ENCODE measurements at regions not wholly inside any gene's neighbourhood (a gene's known extent, or its start where the extent isn't known, plus 50 kb on each side); places are given as distances from the start of the nearest gene placed in this dataset.

DNA sequence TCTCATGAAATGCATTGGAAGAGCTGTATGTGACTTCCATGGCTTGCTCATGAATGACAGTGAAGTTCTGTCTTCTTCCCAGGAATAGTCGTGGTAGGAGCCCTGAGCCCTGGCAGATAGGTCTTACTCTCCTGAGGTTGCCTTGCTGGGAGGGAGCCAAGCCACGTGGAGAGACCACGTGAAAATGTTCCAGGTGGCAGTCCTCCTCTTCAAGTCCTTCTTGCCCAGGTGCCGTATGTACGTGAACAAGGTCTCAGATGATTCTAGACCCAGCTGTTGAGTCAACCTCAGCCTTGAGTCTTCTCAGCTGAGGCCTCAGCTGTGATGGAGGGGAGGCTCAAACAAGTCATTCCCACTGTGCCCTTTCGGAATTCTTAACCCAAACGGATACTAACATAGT, 192.4 kb upstream of the PRDM1 start:
- in situ Hi-C loops (cut with HindIII; ENCODE audit: low pct_ligation_motif_present, low pct_unique_long_range_greater_than_20kb, low sequenced_read_pairs), result no loop called here
- DNase-seq, result no peak

DNA sequence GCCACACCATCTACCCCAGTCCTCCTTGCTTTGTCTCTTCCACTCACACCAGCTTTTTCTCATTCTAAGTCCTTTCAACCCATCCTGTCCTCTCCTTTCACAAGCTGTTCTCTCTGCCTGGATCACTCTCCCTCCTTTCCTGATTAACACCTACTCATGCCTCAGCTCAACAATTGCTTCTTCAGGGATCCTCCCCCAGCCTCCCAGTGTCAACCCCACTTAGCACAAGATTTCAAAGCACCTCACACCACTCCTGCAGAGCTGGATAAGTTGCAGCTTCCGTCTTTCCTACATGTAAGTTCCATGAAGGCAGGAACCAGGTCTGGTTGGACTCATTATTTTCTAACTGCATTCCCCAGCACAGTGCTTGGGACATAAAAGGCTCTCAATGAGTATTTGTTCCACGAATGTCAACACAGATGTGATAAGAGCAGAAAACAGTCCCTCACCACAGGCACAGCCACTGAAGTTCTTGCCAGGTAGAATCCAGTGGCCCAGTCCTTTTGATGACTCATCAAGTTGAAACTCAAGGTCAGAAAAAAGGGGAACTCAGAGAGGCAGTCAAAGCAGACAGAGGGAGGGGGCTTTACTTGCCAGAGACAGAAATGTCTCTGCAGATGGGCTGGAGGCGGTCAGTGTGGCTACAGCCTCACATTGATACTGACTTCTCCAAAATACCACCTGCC, 193.4 kb upstream of the PRDM1 start:
- DNase-seq, result no peak
- in situ Hi-C loops (cut with HindIII; ENCODE audit: low pct_ligation_motif_present, low pct_unique_long_range_greater_than_20kb, low sequenced_read_pairs), result no loop called here

DNA sequence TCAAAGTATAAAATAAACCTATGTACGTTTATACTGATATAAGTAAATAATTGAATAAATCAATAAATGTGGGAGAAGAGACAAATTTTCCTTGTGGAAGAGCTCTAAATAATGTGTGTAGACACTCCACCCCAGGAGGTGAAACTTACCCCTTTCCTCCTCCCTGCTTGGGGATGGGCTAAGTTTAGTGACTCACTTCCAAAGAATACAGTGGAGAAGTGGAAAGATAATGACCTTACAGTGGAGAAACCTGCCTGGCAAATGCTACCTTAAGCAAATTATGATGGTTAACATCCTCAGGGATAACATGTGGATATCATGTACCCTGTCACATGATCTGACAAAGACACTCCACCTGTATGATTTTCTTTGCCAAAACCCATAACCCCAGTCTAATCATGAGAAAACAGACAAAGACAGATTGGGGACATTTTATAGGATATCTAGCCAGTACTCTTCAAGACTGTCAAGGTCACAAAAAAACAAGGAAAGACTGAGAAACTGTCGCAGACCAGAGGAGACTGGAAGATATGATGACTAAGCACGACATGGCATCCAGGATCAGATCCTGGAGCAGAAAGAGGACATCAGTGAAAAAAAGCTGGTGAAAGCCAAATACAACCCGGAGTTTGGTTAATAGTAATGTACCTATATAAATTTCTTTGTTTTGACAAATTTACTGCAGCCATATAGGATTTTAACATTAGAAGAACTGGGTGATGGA, 195.5 kb upstream of the PRDM1 start:
- DNase-seq, result no peak
- in situ Hi-C loops (cut with HindIII; ENCODE audit: low pct_ligation_motif_present, low pct_unique_long_range_greater_than_20kb, low sequenced_read_pairs), result no loop called here

DNA sequence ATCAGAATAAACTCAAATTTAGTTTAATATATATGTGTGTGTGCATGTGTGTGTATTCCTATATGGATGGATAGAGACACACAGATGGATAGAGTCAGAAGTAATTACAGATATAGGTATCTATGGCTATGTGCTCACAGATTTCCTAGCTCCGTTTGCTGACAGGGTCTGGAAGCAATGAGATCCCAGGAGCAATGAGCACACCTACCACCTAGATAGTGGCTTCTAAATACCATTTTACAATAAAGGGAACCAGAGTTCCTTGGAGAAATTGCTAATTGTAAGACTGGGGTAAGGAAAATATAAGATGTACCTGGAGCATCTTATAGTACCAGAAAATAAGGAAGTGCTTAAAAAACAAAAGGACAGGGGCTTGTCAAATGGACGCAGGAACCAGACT, 196.2 kb upstream of the PRDM1 start:
- no peak for DNase-seq
- in situ Hi-C loops (cut with HindIII; ENCODE audit: low pct_ligation_motif_present, low pct_unique_long_range_greater_than_20kb, low sequenced_read_pairs), result no loop called here

DNA sequence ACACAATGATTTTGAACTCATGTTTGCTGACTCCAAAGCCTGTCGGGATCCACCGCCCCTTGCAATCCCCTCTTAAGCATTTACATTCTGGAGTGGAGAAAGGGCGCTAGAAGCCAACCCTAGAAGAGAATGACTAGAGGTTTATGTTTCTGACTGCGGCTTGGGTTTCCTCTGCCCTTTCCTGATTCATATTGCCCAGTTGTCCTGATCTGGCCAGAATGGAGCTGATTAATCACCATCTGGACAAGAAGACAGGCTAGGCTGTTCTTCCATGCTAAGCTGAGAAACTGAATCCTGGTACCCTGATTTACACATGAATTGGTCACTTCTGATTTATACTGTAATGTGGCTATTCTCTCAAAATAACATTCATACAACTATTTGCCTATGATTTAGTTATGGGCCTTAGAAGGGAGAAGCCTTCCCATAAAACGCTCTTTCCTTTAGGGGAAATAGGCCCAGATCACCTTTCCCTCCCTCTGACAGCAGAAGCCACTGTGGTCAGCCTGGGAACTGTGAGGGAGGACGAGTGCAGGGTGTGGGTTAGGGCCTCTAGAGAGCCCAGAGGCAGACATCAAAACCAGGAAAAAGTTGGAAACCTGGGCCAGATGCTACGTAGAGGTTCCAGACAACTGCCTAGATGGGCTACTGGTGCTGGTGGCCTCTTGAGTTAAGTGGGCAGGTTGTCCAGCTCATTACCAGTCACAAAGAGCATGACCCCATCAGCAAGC, 199.2 kb upstream of the PRDM1 start:
- no peak for DNase-seq
- in situ Hi-C loops (cut with HindIII; ENCODE audit: low pct_ligation_motif_present, low pct_unique_long_range_greater_than_20kb, low sequenced_read_pairs), result no loop called here

DNA sequence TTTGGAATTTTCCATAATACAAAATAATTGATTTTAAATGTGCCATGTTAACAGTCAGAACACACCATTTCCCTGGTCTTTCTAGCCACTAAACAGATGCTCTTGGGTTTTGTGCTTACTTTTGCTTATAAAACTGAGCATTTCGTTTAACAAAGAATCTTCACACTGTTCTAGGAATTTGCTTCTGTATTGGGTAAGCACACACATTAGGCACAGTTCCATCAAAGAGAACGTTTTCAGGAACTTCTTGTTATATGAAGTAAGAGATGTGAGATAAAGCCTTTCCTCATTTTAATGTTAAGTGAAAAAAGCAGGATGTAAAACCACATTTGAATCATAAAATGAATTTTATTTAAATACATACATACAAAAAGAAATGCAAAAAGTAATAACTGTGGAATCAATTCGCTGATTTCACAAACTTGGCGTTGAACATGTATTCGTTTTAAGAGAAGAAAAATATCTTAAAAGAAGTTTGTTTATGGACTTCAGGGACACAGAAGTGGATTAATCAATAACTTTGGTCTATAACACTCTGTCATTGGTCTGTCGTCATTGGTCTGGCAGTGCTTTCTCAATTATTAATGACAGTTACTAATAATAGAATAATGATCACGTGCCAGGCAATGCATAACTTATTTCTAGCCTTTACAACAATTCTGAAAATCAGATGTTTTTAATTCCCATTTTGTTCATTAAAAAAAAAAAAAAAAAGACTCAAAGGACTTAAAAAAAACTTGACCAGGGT, 199.9 kb upstream of the PRDM1 start:
- in situ Hi-C loops (cut with HindIII; ENCODE audit: low pct_ligation_motif_present, low pct_unique_long_range_greater_than_20kb, low sequenced_read_pairs), result no loop called here
- no peak for DNase-seq

DNA sequence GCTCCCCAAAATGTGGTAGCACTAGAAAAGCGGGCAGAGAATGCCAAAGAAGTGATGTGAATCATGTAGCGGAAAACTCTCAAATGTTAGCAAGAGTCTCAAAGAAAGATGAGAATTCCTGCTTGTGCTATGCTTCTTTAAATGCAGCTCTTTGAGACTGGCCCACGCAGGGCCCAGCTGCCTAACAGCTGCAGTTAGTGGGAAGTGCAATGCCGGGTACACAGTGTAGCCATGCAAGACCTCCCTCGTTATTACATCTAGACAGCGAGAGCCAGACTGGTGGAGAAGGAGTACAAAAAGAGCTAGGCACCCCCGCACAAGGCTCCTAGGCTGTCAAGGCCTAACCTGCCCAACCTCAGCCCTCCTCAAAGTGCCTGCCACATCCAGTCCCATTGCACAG, 201.7 kb upstream of the PRDM1 start:
- in situ Hi-C loops (cut with HindIII; ENCODE audit: low pct_ligation_motif_present, low pct_unique_long_range_greater_than_20kb, low sequenced_read_pairs), result no loop called here
- DNase-seq, result no peak

DNA sequence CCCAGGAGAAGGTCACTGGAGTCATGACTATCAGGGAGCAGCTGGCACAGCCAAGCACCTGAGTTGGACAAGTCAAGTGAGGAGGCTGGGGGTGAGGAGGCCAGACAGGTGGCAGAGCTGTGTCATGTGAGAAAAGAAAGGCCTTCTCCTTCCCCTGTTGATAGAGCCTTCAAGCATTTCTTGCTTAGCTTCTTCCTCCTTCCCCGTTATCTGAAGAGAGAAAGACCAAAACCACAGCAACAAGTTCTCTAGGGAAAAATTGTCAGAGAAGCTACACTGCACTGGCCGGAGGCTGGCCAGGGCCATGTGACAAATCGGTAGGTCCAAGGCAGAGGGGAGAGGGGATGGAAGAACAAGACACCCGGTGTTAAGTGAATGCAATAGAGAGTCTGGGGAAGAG, 202.1 kb upstream of the PRDM1 start:
- no peak for DNase-seq

DNA sequence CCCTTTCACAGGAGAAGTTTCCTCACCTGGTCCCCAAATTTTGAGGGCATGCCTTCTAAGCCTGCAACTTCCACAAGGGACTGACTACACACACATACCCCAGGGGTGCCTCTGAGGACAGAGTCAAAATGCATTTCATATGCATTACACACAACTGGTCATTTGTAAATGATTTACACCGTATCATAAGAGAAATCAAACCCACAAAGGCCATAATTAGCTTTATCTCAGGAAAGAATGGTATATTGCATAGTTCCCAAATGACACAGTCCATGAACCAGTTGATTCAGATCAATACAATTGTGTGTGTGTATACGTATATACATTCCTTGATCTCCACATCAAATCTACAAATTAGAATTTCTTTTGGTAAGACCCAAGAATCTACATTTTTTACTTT, 203.3 kb upstream of the PRDM1 start:
- in situ Hi-C loops (cut with HindIII; ENCODE audit: low pct_ligation_motif_present, low pct_unique_long_range_greater_than_20kb, low sequenced_read_pairs), result no loop called here
- DNase-seq, result no peak

More for the DNA sequence above, 202.1 kb upstream of the PRDM1 start:
- in situ Hi-C loops (cut with HindIII; ENCODE audit: low pct_ligation_motif_present, low pct_unique_long_range_greater_than_20kb, low sequenced_read_pairs), result no loop called here

DNA sequence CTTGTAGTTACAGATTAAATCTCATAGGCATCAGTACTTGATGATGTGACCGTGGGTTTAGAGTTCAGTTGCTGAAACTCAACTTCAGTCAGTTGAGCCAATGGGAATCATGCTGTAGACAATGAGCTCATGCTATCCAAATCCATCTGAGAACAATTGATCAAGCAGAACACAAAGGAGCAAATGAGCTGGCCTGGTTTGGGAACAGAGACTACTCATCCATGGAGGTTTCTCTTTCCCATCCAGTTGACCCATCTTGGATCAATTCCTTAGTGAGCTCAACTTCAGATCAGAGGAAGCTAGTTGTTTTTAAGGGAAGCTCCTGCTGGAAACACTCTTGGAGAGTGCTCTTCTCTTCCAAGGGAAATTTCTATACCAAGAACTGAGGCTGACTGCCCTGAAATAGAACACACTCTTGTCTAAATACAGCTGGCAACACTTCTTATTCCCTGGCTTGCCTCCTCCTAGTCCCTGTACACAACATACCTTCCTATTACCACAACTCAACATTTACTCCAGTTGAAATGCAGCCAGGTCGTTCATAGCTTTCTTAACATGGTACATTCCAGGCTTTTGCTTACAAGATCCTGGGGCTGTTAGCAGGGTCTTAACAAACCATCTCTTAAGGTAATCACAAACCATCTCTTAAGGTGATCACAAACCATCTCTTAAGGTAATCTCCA, 203.9 kb upstream of the PRDM1 start:
- no peak for DNase-seq
- in situ Hi-C loops (cut with HindIII; ENCODE audit: low pct_ligation_motif_present, low pct_unique_long_range_greater_than_20kb, low sequenced_read_pairs), result no loop called here

DNA sequence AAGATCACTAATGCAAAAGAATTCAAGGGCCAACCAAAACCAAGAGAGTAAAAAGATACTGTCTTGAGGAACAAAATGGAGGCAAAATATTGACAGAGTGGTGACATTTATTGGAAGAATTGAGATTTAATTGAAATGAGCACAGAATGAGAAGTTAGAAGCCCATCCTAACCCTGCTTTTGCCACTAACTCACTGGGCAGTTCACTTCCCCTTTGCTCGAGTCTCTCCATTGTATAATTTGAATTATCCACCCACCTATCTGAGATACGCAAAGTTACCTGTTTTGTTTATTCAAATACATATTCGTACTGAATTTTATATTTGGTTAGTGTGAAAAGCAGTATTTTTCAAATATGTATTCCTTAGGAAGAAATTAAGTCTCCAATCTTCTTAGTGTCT, 204.5 kb upstream of the PRDM1 start:
- in situ Hi-C loops (cut with HindIII; ENCODE audit: low pct_ligation_motif_present, low pct_unique_long_range_greater_than_20kb, low sequenced_read_pairs), result no loop called here
- DNase-seq, result no peak

DNA sequence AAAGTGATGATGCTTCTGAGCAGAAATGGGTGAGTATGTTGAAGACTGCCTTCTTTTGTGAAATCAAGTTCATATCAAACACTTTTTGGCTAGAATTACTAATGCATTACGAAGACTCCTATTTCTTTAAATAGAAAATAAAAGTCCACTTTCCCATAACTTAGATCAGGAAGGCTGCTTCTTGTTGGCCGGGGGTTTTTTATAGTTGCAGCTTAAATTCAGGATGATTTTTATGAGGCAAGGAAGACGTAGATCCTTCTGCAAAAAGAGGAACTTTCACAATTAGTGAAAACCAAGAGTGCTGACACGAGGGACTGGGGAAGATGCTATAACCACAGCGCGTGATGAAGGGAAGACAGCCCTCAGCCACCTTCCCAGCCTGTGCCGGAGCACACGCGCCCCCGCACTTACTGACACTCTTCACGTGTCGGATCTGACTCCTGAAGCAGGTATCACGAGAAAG, 206.1 kb upstream of the PRDM1 start:
- in situ Hi-C loops (cut with HindIII; ENCODE audit: low pct_ligation_motif_present, low pct_unique_long_range_greater_than_20kb, low sequenced_read_pairs), result no loop called here

DNA sequence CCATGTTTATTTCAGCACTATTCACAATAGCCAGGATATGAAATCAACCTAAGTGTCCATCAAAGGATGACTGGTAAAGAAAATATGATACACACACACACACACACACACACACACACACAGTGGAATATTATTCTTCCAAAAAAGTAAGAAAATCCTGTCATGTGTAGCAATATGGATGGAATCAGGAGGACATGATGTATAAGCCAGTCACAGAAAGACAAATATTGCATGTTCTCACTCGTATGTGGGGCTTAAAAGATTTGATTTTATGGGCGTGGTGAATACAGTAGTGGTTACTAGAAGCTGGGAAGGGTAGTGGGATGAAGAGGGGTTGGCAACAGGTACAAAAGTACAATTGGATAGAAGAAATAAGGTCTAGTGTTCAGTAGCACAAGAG, 207.0 kb upstream of the PRDM1 start:
- DNase-seq, result no peak
- in situ Hi-C loops (cut with HindIII; ENCODE audit: low pct_ligation_motif_present, low pct_unique_long_range_greater_than_20kb, low sequenced_read_pairs), result no loop called here

More for the DNA sequence above, 206.1 kb upstream of the PRDM1 start:
- DNase-seq, result no peak

DNA sequence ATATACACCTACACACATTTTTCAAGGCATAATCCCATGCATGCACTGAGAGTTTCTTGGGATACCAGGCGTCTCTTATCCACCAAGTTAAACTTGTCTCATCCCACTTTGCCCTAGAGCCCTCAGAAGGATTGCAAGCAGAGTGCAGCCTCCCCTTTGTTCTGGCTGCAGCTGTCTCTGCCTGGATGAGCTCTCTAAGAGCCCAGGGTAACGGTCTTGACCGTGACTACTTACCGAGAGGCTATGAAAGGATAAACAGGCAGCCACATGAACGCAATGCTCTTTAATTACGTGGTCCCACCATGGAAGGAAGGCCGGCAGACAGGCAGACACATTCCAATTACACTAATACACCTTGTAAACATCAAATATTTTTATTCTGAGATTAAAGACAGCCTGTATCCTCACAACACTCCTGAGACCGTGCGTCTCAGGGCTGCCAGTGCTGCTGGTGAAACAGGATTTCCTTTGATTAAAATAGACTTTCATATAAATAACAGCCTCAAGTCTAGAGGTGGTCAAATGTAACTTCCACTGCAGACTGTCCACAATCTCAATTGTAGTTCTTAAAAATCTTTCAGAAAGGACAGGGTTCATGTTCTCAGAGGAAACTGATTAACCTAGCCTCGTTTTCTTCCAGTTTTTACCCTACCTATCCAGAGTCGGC, 210.0 kb upstream of the PRDM1 start:
- DNase-seq, result no peak
- in situ Hi-C loops (cut with HindIII; ENCODE audit: low pct_ligation_motif_present, low pct_unique_long_range_greater_than_20kb, low sequenced_read_pairs), result no loop called here

DNA sequence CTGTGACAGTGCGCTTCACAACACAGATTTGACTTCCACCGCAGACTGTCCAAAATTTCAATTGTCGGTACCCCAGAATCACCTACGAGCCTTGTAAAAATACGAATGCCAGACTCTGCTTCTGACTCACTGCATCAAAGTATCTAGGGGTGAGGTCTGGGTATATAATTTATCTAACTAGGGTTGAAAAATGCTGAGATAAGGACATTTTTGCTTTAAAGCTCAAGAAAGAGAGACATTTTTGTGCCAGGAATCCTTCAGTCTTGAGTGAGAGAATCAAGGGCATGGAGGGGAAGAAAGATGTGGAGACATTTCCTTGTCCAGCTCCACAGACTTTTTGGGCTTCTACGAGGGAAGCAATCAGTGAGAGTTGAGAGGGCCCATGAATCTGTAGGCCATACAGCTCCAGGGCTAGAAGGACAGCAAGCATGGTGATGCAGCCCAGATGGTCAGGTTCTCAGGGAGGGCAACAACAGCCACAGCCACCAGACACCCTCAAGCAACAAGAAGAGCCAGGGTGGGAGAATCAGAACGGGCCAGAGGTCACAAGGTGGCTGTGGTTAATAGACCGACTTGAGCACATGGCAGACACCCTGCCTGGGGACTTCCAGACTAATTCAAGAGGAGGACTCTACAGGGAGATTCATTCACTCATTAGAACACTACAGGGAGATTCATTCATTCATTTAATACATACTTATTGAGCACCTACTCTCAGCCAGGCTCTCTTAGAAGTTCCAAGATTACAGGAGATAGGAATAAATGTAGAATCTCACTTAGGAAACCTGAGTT, 211.1 kb upstream of the PRDM1 start:
- in situ Hi-C loops (cut with HindIII; ENCODE audit: low pct_ligation_motif_present, low pct_unique_long_range_greater_than_20kb, low sequenced_read_pairs), result no loop called here
- DNase-seq, result no peak

DNA sequence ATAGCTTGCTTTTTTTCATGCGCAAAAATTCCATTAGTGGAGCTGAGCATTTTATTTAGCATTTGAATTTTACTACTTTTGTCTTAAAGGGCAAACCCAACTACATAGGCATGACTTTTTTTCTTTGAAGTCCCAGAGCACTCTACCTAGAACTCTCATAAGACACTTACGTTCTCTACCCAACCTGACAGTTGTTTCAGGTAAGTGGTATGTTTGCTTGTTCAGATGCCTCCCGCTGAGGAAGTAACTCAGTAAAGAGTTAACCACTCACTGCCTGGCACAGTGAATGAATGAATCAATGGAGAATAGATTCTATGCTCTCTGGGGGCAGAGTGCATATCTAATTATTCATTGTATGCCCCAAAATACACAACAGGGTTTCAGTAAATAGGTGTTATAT, 212.3 kb upstream of the PRDM1 start:
- in situ Hi-C loops (cut with HindIII; ENCODE audit: low pct_ligation_motif_present, low pct_unique_long_range_greater_than_20kb, low sequenced_read_pairs), result no loop called here
- DNase-seq, result no peak

DNA sequence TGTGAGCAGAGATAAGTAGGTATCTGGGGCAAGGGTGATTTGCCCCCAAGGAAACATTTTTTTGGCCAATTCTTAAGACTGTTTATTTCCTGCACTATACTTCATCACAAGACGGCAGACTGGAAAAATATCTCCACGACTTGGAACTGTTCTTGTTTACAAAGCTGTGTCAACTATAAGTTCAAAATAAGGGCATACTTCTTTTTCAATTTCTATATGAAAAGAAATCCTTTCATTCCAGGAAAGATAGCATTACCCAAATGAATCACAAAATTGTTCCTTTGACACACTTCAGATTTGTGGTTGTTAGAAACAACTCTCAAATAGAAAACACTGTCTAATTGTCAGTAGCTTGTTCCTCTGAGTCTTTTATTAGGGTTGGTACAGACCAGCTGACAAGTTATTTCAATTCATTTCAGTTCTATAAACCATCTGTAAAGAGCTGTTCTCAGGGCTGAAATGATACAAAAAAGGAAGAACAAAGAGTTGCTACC, 212.9 kb upstream of the PRDM1 start:
- in situ Hi-C loops (cut with HindIII; ENCODE audit: low pct_ligation_motif_present, low pct_unique_long_range_greater_than_20kb, low sequenced_read_pairs), result no loop called here
- DNase-seq, result no peak
